Ovary (tissue), 3 donors: ENCODE measurements at regions not wholly inside any gene's neighbourhood (a gene's known extent, or its start where the extent isn't known, plus 50 kb on each side); places are given as distances from the start of the nearest gene placed in this dataset.

Source experiments
- CTCF ChIP-seq, 3 donors: fragments of 450-650 bp in 2 of 3; fragments of 200-600 bp in 1 of 3; IDR thresholded peaks; one replicate each; pipeline versions ENCODE4 v1.5.1 to v1.8.0; 2016 to 2022; ENCODE audit warnings: antibody characterized with exemption in 3 of 3, mild to moderate bottlenecking in 1 of 3
- POLR2A ChIP-seq: fragments of 450-650 bp; IDR thresholded peaks from one replicate; pipeline ENCODE4 v1.6.1; 2017; ENCODE audit warnings: antibody characterized with exemption, mild to moderate bottlenecking, moderate library complexity
- donor health status: DM: no; HTN: no; CAD: no.

GRCh38 chr5:35308421-35308820 is 78.1 kb upstream of the PRLR start:
- TF ChIP-seq POLR2A: no peak
- no peak for TF ChIP-seq CTCF (IDR thresholded peaks at IDR 0.05)
